ENCODE measurements at regions not wholly inside any gene's neighbourhood (a gene's known extent, or its start where the extent isn't known, plus 50 kb on each side); places are given as distances from the start of the nearest gene placed in this dataset.

DNA sequence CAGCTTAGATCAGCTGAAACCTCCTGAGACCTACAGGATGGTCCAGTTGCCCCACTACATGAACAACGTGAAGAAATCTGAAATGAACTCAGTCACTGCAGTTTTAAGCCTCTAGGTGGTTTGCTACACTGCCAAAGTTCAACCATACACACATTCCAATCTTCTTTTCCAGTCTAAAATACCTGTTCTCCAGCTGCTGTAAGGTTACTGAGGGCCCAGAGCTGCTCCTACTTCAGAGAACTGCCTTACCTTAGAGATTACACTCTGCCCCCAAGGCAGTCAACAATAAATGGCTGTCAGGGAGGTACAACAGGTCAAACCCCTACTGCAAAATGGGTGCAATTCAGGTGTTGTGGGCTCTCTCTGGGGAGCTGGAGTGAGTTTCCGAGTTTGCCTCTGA, 154.1 kb upstream of the MIR17HG start:
- no peaks in the 10 kb centered on the region for H3K36me3 Mint-ChIP-seq
- H3K27ac Mint-ChIP-seq: no peak overlapping the region
- H3K4me3 Mint-ChIP-seq: no peak overlapping the region
- peaks cover 5% of the 10 kb centered on the region for H3K9me3 Mint-ChIP-seq
- no peaks in the 10 kb centered on the region for H3K4me1 Mint-ChIP-seq (ENCODE audit: unreplicated experiment)
- TF ChIP-seq, protein P1, sequence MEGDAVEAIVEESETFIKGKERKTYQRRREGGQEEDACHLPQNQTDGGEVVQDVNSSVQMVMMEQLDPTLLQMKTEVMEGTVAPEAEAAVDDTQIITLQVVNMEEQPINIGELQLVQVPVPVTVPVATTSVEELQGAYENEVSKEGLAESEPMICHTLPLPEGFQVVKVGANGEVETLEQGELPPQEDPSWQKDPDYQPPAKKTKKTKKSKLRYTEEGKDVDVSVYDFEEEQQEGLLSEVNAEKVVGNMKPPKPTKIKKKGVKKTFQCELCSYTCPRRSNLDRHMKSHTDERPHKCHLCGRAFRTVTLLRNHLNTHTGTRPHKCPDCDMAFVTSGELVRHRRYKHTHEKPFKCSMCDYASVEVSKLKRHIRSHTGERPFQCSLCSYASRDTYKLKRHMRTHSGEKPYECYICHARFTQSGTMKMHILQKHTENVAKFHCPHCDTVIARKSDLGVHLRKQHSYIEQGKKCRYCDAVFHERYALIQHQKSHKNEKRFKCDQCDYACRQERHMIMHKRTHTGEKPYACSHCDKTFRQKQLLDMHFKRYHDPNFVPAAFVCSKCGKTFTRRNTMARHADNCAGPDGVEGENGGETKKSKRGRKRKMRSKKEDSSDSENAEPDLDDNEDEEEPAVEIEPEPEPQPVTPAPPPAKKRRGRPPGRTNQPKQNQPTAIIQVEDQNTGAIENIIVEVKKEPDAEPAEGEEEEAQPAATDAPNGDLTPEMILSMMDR (conservative IDR thresholded peaks at IDR 0.05): no peak
- DNase-seq (ENCODE audit: extremely low spot score, unreplicated experiment): no peak
- H3K27me3 Mint-ChIP-seq: no peaks in the 10 kb centered on the region

DNA sequence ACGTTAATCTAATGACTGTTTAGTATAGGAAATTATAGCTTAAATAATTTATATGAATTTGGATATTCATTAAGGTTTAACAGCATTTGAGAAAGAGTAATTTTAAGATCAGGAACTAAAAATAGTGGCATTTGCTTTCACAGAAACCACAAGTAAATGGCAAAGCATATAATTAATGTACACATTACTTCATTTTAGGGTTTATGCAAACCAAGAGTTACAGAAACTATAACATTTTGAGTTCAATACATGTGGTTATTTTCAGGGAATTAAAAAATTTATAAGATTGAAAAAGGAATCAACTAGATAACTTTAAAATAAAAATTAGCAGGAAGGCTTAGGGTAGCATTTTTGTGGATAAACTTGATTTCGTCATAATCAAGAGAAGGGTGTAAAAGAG, 151.7 kb upstream of the MIR17HG start:
- Mint-ChIP-seq H3K4me1 (ENCODE audit: unreplicated experiment) (no peaks in the 10 kb centered on the region), H3K4me3 (no peak overlapping the region), H3K36me3 (no peaks in the 10 kb centered on the region), H3K9me3 (peaks cover 5% of the 10 kb centered on the region), H3K27ac (no peak overlapping the region), H3K27me3 (no peaks in the 10 kb centered on the region)
- DNase-seq (ENCODE audit: extremely low spot score, unreplicated experiment): no peak
- TF ChIP-seq, protein P1 (conservative IDR thresholded peaks at IDR 0.05): no peak

DNA sequence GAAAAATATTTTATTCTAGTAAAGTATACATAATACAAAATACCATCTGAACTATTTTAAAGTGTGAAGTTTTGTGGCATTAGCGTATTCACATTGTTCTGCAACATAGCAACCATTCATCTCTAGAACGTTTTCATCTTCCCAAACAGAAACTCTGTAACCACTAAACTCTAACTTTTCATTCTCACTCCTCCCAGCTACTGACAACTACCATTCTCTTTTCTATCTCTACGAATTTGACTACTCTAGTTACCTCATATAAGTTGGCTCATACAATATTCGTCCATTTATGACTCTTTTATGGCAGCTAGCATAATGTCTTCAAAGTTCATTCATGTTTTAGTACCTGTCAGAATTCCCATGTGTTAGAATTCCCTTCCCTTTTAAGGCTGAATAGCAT, 150.5 kb upstream of the MIR17HG start:
- H3K36me3 Mint-ChIP-seq: no peaks in the 10 kb centered on the region
- no peaks in the 10 kb centered on the region for H3K4me1 Mint-ChIP-seq (ENCODE audit: unreplicated experiment)
- H3K9me3 Mint-ChIP-seq: peaks cover 5% of the 10 kb centered on the region
- no peak for DNase-seq (ENCODE audit: extremely low spot score, unreplicated experiment)
- H3K27me3 Mint-ChIP-seq: no peaks in the 10 kb centered on the region
- TF ChIP-seq, protein P1 (conservative IDR thresholded peaks at IDR 0.05): no peak
- H3K4me3 Mint-ChIP-seq: no peak overlapping the region
- H3K27ac Mint-ChIP-seq: no peak overlapping the region

DNA sequence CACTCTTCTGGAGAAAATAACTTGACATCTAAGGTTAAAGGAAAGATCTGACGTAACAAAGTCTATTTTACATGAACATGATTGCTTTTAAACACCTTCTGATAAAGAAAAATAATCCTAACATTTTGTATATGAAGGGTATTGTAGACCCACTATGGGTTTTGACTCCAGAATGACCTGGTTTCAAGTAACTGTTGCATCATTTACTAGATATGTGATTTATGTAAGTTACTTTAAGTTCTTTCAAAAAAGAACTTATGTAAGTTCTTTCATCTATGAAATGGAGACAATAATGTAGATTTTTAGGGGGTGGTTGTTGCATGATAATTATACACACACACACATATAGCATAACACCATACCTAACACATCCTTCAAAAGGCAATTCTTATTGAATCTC, 147.6 kb upstream of the MIR17HG start:
- TF ChIP-seq, protein P1 (conservative IDR thresholded peaks at IDR 0.05): no peak
- H3K9me3 Mint-ChIP-seq: no peaks in the 10 kb centered on the region
- H3K4me3 Mint-ChIP-seq: no peak overlapping the region
- peaks cover 3% of the 10 kb centered on the region for H3K4me1 Mint-ChIP-seq (ENCODE audit: unreplicated experiment)
- DNase-seq (ENCODE audit: extremely low spot score, unreplicated experiment): no peak
- no peaks in the 10 kb centered on the region for H3K27me3 Mint-ChIP-seq
- no peak overlapping the region for H3K27ac Mint-ChIP-seq
- H3K36me3 Mint-ChIP-seq: no peaks in the 10 kb centered on the region

DNA sequence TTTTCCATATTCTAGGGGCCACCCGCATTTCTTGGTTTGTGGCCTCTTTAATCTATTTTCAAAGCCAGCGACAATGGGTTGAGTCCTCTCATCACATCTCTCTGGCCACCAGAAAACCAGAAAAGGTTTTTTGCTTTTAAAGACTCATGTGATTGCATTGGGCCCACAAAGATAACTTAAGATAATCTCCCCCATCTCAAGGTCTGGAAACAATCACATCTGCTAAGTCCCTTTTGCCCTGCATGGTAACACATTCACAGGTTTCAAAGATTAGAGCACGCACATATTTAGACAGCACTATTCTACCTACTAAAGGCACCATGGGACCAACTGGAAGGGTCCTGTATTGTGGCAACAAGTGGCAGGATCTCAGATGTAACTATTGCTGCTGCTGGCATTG, 147.0 kb upstream of the MIR17HG start:
- DNase-seq (ENCODE audit: extremely low spot score, unreplicated experiment): no peak
- Mint-ChIP-seq H3K9me3 (no peaks in the 10 kb centered on the region), H3K4me3 (no peak overlapping the region), H3K27me3 (no peaks in the 10 kb centered on the region), H3K27ac (no peak overlapping the region), H3K4me1 (ENCODE audit: unreplicated experiment) (peaks cover 3% of the 10 kb centered on the region), H3K36me3 (no peaks in the 10 kb centered on the region)
- TF ChIP-seq, protein P1 (conservative IDR thresholded peaks at IDR 0.05): no peak

DNA sequence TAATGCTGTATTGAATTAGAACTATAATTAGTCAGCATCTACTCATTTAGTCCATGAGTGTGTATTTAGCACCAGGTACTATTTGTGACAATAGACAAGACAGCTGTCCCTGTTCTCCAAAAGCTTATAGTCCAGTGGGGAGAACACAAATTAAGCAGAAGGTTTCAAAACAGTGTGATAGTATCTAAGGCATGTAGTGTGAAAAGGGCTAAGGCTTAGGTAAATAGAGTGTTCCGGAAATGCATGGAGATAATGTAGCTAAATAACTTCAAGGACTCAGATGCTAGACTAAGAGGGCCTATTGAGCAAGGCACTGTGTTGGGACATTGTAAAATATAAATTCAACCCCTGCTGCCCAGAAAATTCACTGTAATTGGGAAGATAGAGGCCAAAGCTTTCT, 144.1 kb upstream of the MIR17HG start:
- no peak for DNase-seq (ENCODE audit: extremely low spot score, unreplicated experiment)
- Mint-ChIP-seq H3K9me3 (no peaks in the 10 kb centered on the region), H3K27ac (no peak overlapping the region), H3K27me3 (no peaks in the 10 kb centered on the region), H3K4me1 (ENCODE audit: unreplicated experiment) (peaks cover 3% of the 10 kb centered on the region), H3K36me3 (no peaks in the 10 kb centered on the region), H3K4me3 (no peak overlapping the region)
- TF ChIP-seq, protein P1 (conservative IDR thresholded peaks at IDR 0.05): no peak

Data from type B pancreatic cell (in vitro differentiated cells).